ENCODE measurements at regions not wholly inside any gene's neighbourhood (a gene's known extent, or its start where the extent isn't known, plus 50 kb on each side); places are given as distances from the start of the nearest gene placed in this dataset.

GRCh38 chr6:126253431-126253830 is 86.5 kb upstream of the CENPW start:
- DNase-seq (ENCODE audit: low spot score in 2 of 2): no peak
- Histone ChIP-seq H3K36me3 (replicated peaks) (no peaks in the 10 kb centered on the region), H3K9me3 (no peaks in the 10 kb centered on the region), H3K4me3 (no peak overlapping the region), H3K4me1 (no peaks in the 10 kb centered on the region), H3K27me3 (ENCODE audit: low read depth) (no peaks in the 10 kb centered on the region)
- in situ Hi-C loops (cut with MboI; ENCODE audit: low sequenced_read_pairs): no loop called here

DNA sequence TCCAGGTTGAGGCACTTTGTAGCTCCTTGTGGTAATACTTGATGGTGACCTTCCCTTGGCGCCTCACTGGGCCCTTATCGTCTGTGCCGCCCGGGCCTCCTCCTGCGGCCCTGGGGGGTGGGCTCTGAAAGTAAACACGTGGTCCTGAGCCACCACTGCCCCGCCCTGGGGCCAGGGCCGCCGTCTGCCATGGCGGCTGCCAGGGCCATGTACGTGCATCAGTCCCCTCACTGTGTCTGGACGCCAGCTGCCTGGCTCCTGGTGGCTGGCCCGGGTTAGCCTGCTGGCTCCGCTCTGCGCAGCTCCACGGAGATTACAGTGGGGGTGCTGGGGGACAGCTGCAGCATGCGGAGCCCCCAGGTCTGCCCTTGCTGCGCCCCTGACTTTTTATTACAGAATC is 81.8 kb upstream of the CENPW start:
- H3K4me3 ChIP-seq: no peak overlapping the region
- H3K27me3 ChIP-seq (ENCODE audit: low read depth): no peaks in the 10 kb centered on the region
- no peak for DNase-seq (ENCODE audit: low spot score in 2 of 2)
- H3K9me3 ChIP-seq: peaks cover 4% of the 10 kb centered on the region
- no peaks in the 10 kb centered on the region for H3K36me3 ChIP-seq (replicated peaks)
- H3K4me1 ChIP-seq: no peaks in the 10 kb centered on the region
- in situ Hi-C loops (cut with MboI; ENCODE audit: low sequenced_read_pairs): no loop called here

DNA sequence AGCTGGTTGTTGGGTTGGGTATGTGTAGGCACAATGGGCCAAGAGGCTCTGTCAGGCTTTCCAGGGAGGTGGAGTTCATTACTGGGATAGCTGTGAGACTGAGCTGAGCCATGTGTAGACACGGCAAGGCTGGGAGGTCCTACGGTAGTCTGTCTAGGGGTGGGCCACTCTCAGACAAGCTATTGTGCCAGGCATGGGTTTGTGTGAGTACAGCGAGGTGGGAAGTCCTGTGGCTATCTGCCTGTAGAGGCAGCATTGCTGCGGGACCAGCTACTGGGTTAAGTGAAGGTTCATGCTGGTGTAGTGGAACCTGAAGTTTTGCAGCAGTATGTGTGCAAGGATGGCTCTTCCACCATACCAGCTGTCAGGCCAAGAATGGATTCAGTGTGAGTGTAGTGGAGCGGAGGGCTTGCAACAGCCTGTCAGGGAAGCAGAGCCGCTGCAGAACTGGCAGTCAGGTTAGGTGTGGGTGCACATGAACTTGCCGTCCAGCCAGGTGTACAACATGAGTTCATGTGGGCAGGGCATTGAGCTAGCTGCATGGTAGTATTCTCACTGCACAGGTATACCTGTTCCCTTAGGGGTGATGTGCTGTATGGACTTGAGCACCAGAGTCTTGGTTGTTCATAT is 78.0 kb upstream of the CENPW start:
- Histone ChIP-seq H3K36me3 (replicated peaks) (no peaks in the 10 kb centered on the region), H3K4me3 (no peak overlapping the region), H3K4me1 (no peaks in the 10 kb centered on the region), H3K27me3 (ENCODE audit: low read depth) (no peaks in the 10 kb centered on the region), H3K9me3 (peaks cover 4% of the 10 kb centered on the region)
- no peak for DNase-seq (ENCODE audit: low spot score in 2 of 2)
- in situ Hi-C loops (cut with MboI; ENCODE audit: low sequenced_read_pairs): no loop called here

DNA sequence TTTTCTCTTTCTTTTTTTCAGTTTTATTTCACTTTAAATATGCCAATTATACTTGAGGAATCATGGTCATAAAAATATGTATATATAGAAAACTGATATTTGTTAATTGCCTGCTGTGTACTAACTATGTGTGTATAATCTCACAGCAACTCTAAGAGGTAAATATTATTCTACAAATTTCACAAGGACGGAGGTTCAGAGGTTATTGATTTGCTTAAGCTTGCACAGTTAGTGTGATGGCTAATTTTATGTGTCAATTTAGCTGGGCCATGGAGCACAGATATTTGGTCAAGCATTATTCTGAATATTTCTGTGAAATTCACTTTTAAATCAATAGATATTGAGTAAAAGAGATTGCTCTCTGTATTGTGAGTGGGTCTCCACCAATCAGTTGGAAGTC is 75.7 kb upstream of the CENPW start:
- H3K9me3 ChIP-seq: no peaks in the 10 kb centered on the region; the same call in 1 of the 2 replicates
- no peak overlapping the region for H3K4me3 ChIP-seq
- H3K4me1 ChIP-seq: no peaks in the 10 kb centered on the region
- DNase-seq (ENCODE audit: low spot score in 2 of 2): no peak
- in situ Hi-C loops (cut with MboI; ENCODE audit: low sequenced_read_pairs): no loop called here
- H3K27me3 ChIP-seq (ENCODE audit: low read depth): no peaks in the 10 kb centered on the region
- no peaks in the 10 kb centered on the region for H3K36me3 ChIP-seq (replicated peaks)

- in situ Hi-C loops (cut with MboI; ENCODE audit: low sequenced_read_pairs): no loop called here
- DNase-seq (ENCODE audit: low spot score in 2 of 2): no peak
- Histone ChIP-seq H3K4me1 (no peaks in the 10 kb centered on the region), H3K36me3 (replicated peaks) (no peaks in the 10 kb centered on the region), H3K9me3 (no peaks in the 10 kb centered on the region; the same call in 1 of the 2 replicates), H3K27me3 (ENCODE audit: low read depth) (no peaks in the 10 kb centered on the region), H3K4me3 (no peak overlapping the region)
These were observed 73.3 kb upstream of the CENPW start for GRCh38 chr6:126266664-126267063.

GRCh38 chr6:126267626-126268025 is 72.3 kb upstream of the CENPW start:
- Histone ChIP-seq H3K36me3 (replicated peaks) (no peaks in the 10 kb centered on the region), H3K9me3 (no peaks in the 10 kb centered on the region; the same call in 1 of the 2 replicates), H3K27me3 (ENCODE audit: low read depth) (no peaks in the 10 kb centered on the region), H3K4me3 (no peak overlapping the region), H3K4me1 (no peaks in the 10 kb centered on the region)
- in situ Hi-C loops (cut with MboI; ENCODE audit: low sequenced_read_pairs): no loop called here
- no peak for DNase-seq (ENCODE audit: low spot score in 2 of 2)

GRCh38 chr6:126268092-126268491 is 71.8 kb upstream of the CENPW start:
- no peaks in the 10 kb centered on the region for H3K9me3 ChIP-seq
- in situ Hi-C loops (cut with MboI; ENCODE audit: low sequenced_read_pairs): no loop called here
- no peak for DNase-seq (ENCODE audit: low spot score in 2 of 2)

GRCh38 chr6:126280287-126280686 is 59.6 kb upstream of the CENPW start:
- Histone ChIP-seq H3K36me3 (replicated peaks) (no peaks in the 10 kb centered on the region), H3K4me3 (no peak overlapping the region), H3K9me3 (no peaks in the 10 kb centered on the region), H3K27me3 (ENCODE audit: low read depth) (no peaks in the 10 kb centered on the region), H3K4me1 (no peaks in the 10 kb centered on the region)
- no peak for DNase-seq (ENCODE audit: low spot score in 2 of 2)
- in situ Hi-C loops (cut with MboI; ENCODE audit: low sequenced_read_pairs): no loop called here

More at GRCh38 chr6:126268092-126268491, 71.8 kb upstream of the CENPW start:
- no peaks in the 10 kb centered on the region for H3K36me3 ChIP-seq (replicated peaks)
- H3K4me1 ChIP-seq: no peaks in the 10 kb centered on the region
- H3K27me3 ChIP-seq (ENCODE audit: low read depth): no peaks in the 10 kb centered on the region
- no peak overlapping the region for H3K4me3 ChIP-seq

- DNase-seq (ENCODE audit: low spot score in 2 of 2): no peak
- Histone ChIP-seq H3K4me3 (no peak overlapping the region), H3K27me3 (ENCODE audit: low read depth) (peaks cover 6% of the 10 kb centered on the region), H3K36me3 (replicated peaks) (no peaks in the 10 kb centered on the region), H3K4me1 (no peaks in the 10 kb centered on the region), H3K9me3 (no peaks in the 10 kb centered on the region)
- in situ Hi-C loops (cut with MboI; ENCODE audit: low sequenced_read_pairs): no loop called here
These were observed 54.0 kb upstream of the CENPW start for GRCh38 chr6:126285871-126286365.

Data from HAP-1 (cell line).